H54 (cell line): ENCODE measurements at regions not wholly inside any gene's neighbourhood (a gene's known extent, or its start where the extent isn't known, plus 50 kb on each side); places are given as distances from the start of the nearest gene placed in this dataset.
"Not testable (repeated sequence)": the region's sequence is repeated elsewhere in the genome, so short reads cannot be mapped to it uniquely, and the experiment has no call there.

Experiments used
- DNase-seq: peaks from one replicate; pipeline ENCODE4 v3.0.0; 2011; ENCODE audit warnings: low spot score, mixed read lengths; ENCODE audit not compliant: insufficient read length
- FAIRE-seq: peaks from 3 replicates; lab custom pipeline; 2011; peaks lifted over from hg19 to GRCh38; lab: Jason Lieb, UNC
- POLR2A ChIP-seq: IDR thresholded peaks from 2 replicates; pipeline ENCODE4 v1.6.1; 2011; ENCODE audit warnings: low read depth, mild to moderate bottlenecking, low read length

DNA sequence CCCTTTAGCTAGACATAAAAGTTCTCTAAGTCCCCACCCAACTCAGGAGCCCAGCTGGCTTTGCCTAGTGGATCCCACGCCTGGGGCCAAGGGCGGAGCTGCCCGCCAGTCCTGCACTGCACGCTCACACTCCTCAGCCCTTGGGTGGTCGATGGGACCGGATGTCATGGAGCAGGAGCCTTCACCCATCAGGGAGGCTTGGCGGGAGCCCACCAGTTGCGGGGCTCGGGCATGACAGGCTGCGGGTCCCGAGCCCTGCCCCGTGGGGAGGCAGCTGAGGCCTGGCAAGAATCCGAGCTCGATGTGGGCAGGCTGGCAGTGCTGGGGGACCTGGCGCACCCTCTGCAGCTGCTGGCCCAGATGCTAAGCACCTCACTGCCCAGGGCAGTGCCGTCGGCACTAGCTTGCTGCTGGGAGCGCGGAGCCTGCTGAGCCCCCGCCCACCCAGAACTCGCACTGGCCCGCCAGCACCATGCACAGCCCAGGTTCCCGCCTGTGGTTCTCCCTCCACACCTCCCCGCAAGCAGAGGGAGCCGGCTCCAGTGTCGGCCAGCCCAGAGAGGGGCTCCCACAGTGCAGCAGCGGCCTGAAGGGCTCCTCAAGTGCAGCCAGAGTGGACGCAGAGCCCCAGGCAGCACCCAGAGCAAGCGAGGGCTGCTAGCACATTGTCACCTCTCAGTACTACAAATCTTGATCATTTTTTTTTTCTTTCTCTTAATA lies 391.4 kb upstream of the NDN start:
- FAIRE-seq, result no peak
- no peak for TF ChIP-seq POLR2A
- no peak for DNase-seq

GRCh38 chr15:24088941-24089340 lies 401.8 kb upstream of the NDN start:
- DNase-seq, FAIRE-seq: not testable (repeated sequence)

GRCh38 chr15:24101503-24101902 lies 414.4 kb upstream of the NDN start:
- DNase-seq, FAIRE-seq: not testable (repeated sequence)

DNA sequence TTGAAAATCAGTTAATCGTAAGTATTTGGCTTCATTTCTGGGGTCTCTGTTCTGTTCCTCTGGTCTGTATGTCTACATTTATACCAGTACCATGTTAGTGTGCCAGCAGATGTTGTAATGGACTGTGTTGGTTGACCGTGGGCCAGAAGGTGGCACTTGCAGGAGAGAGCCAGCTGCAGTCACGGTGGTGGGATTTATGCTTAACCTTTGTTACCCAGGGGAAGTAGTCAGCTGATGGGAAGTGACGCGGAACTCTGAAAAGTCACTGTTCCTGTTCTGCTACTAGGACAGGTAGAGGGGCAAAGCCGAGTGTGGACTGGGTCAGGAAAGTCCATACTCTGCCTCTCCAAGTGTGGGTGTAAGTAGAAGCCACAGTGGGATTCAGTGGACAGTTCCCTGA lies 420.4 kb upstream of the NDN start:
- FAIRE-seq, DNase-seq: not testable (repeated sequence)

GRCh38 chr15:24107948-24108347 lies 420.8 kb upstream of the NDN start:
- not testable (repeated sequence) for FAIRE-seq, DNase-seq

DNA sequence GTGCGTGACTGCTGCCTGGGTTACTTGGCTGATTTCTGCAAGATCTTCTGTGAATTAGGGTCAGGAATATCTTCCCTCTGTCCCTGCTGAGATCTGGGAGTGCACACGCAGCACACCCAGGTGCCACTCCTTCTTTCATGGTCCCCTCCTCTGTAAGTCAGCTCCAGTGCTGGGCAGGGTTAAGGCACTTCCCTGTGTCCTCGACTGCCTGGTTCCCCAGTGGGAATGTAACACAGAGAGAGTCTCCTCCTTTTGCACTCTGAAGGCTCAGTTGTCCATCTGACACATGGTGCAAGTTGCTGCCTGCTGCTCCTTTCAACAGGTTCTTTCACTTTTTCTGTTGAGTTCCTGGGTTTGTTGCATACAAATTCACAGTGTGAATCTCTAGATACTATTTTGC lies 421.2 kb upstream of the NDN start:
- not testable (repeated sequence) for FAIRE-seq, DNase-seq

GRCh38 chr15:24139622-24140021 lies 452.5 kb upstream of the NDN start:
- FAIRE-seq, DNase-seq: not testable (repeated sequence)

DNA sequence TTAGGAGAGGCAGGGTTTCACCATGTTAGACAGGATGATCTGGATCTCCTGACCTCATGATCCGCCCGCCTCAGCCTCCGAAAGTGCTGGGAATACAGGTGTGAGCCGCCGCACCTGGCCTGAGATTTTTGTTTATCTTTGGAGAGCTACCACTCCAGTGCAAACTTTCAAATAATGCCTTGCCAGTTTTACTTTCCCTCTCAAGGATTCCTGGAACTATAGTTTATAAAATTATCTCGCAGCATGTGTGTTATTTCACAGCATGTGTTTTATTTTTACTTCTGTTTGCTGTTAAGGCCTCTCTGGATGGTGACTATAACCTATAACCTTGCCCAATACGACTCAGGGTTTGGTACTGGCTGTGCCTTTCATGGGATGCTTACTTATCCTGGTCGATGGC lies 458.0 kb upstream of the NDN start:
- not testable (repeated sequence) for DNase-seq, FAIRE-seq

DNA sequence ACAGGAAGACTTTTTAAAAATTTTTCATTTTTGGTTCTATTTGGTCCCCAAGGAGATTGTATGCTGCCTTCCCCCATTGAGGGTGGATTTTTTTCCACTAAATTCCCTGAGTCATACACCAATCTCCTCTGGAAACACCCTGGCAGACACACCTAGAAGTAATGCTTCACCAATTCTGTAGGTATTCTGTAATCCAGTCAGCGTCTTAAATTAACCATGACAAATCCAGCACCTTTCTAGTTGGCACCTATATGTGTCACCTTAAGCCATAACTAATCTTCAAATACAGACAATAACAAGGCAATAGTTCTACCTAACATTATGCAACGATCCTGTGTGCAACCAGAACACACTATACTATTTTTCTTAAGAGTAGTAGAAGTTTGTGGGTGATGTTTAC lies 459.1 kb upstream of the NDN start:
- DNase-seq (no peak), FAIRE-seq (no peak)
- TF ChIP-seq POLR2A, result no peak

DNA sequence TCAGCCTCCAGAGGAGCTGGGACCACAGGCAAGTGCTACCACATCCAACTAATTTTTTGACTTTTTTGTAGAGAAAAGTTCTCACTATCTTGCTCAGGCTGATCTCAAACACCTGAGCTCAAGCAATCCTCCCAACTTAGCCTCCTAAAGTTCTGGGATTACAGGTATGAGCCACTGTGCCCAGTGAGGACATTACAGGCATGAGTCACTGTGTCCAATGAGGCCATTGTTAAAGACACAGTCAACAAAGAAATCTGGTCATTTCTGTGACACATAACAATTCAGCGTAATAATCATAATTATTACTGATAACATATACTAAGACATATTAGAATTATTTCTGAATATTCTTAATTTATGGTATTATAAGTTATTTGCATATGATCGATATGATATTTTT lies 463.4 kb upstream of the NDN start:
- TF ChIP-seq POLR2A, result no peak
- no peak for DNase-seq
- FAIRE-seq, result no peak

DNA sequence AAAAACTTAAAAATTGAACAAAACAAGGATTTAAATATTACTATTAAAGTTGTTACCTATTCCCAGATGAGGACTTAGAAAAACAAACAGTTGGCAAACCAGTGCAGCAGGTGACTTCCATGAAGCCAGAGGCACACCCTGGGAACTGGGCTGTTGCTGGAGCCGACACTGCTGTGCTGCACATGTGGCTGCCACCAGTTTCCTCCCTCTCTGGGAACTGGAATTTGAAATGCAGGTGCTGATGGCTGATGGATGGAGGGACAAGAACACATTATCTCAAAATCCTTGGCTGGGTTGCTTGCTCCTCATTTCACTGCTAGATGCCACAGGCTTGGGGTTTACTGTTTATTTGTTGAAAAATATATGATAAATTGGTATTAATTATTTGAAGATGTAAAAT lies 471.2 kb upstream of the NDN start:
- FAIRE-seq, DNase-seq: not testable (repeated sequence)

DNA sequence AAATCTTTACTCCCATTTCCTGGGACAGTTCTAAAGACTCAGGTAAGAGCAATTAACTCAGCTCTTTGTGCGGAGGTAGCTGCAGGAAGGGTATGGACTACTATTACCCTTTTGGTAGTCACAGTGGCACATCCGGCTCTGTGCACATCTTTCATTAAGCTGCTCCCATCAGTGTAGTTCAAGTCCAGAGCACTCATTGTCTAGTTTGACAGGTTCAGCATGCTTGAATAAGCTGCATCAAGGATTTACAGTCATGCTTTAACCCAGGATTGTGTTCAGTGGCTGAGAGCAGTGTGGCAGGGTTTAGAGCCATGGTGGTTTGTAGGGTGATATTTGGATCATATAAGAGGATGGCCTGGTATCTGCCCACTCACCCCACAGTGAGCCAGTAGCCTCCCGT lies 478.4 kb upstream of the NDN start:
- FAIRE-seq, DNase-seq: not testable (repeated sequence)

GRCh38 chr15:24202297-24202696 lies 473.3 kb upstream of the NPAP1 start:
- FAIRE-seq, DNase-seq: not testable (repeated sequence)

DNA sequence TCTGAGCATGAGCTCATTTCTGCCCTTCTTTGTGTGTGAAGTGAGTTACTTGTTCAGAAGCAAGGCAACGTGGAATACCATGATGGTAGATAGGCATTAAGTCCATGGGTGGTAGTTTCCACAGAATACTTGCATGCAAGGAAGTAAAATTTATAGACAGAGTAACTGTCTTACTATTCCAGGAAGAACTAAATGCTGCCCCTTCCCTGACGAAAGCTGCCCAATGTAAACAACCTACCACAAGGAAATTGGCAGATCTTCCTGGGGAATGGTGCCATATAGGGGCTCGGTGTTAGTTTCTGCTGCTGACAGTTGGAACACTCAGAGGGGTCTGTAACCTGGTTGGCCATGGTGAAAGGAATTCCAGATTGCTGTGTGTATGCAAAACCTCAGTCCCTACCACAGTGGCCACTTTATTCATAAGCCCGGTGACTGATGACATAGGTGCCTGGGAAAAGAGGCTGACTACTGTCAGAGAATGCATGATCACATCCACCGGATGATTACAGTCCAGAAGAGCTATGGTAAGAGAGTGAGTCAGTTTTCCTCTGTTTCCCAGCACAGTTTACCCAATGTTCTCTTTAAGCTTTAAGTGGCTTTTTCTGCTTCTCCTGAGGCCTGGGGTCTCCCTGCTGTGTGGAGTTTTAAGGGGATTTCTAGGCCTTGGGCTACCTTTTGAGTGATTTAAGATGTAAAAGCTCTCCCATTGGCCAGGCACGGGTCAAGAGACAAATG lies 463.7 kb upstream of the NPAP1 start:
- DNase-seq, FAIRE-seq: not testable (repeated sequence)

GRCh38 chr15:24223739-24224138 lies 451.8 kb upstream of the NPAP1 start:
- TF ChIP-seq POLR2A, result no peak
- FAIRE-seq, result no peak
- DNase-seq, result no peak
